ENCODE measurements at regions not wholly inside any gene's neighbourhood (a gene's known extent, or its start where the extent isn't known, plus 50 kb on each side); places are given as distances from the start of the nearest gene placed in this dataset.
"Not testable (repeated sequence)": the region's sequence is repeated elsewhere in the genome, so short reads cannot be mapped to it uniquely, and the experiment has no call there.

DNA sequence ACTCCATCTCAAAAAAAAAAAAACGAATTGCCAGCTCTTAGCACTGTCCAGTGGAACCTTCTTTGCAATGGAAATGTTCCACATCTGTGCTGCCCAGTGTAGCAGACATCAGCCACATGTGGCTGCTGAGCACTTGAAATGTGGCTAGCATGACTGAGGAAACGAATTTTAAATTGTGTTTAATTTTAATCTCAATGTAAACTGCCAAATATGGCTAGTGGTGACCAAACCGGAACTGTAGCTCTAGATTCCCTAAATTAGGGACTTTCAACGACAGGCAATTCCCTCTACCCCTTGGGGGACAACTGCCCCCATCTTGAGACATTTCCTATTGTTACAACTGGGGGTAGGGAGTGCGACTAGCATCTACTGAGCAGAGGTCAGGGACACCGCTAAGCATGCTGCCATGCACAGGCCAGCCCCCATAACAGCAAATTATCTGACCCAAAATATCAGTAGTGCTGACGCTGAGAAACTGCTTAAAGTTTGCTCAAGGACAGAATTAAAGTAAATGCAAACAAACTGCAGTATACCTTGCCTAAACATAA, 52.4 kb upstream of the PDPR start:
- not testable (repeated sequence) for TF ChIP-seq POLR2A (conservative IDR thresholded peaks at IDR 0.05); MEF2A (IDR thresholded peaks at IDR 0.05; ENCODE audit: control insufficient read depth, low read depth, low read length); ZNF830 (CRISPR knock-in tag; IDR thresholded peaks at IDR 0.05); EP300 (IDR thresholded peaks at IDR 0.05; ENCODE audit: low read length); ZFP91 (CRISPR knock-in tag; IDR thresholded peaks at IDR 0.05)

All from K562 (cell line).